ENCODE measurements at regions not wholly inside any gene's neighbourhood (a gene's known extent, or its start where the extent isn't known, plus 50 kb on each side); places are given as distances from the start of the nearest gene placed in this dataset.

GRCh38 chr9:106723926-106724325 is 139.0 kb upstream of the ZNF462 start:
- no peak overlapping the region for H2AFZ ChIP-seq (ENCODE audit: low read length)
- H3K9me3 ChIP-seq (ENCODE audit: low read length), result no peaks in the 10 kb centered on the region
- H3K9me2 ChIP-seq (replicated peaks; ENCODE audit: low read length), result 0 out of 2 replicates have a peak, but pooled peaks cover 2% of the 10 kb centered on the region
- H4K20me1 ChIP-seq (ENCODE audit: low read length), result no peaks in the 10 kb centered on the region
- no peak overlapping the region for H3K27ac ChIP-seq (ENCODE audit: low read length)
- no peaks in the 10 kb centered on the region for H3K27me3 ChIP-seq (ENCODE audit: low read length)
- no peak overlapping the region for H3K4me2 ChIP-seq (ENCODE audit: low read length)
- intact Hi-C loops (cut with micrococcal nuclease), result no loop called here
- no peaks in the 10 kb centered on the region for H3K36me3 ChIP-seq (ENCODE audit: low read depth, low read length)
- ATAC-seq (no peak), DNase-seq (no peak)
- H3K4me3 ChIP-seq (ENCODE audit: low read length), result no peak overlapping the region
- no TSS peak for BruUV-seq (replicated peaks)
- CTCF ChIA-PET, result no interaction called here
- no peak overlapping the region for H3K9ac ChIP-seq (ENCODE audit: low read length)
- no peaks in the 10 kb centered on the region for H3K79me2 ChIP-seq (ENCODE audit: low read length)
- POLR2A ChIA-PET (ENCODE audit: unreplicated experiment), result no interaction called here
- peaks cover 6% of the 10 kb centered on the region for H3K4me1 ChIP-seq (ENCODE audit: insufficient read depth, low read length)
- TF ChIP-seq EZH2phosphoT487 (IDR thresholded peaks at IDR 0.05; ENCODE audit: borderline replicate concordance, low read length) (no peak), EZH2 (IDR thresholded peaks at IDR 0.05; ENCODE audit: low read length, unreplicated experiment) (no peak), CTCF (conservative IDR thresholded peaks at IDR 0.05; ENCODE audit: low read depth, low read length) (no peak)
- H3F3A ChIP-seq (ENCODE audit: low read length, unreplicated experiment), result no peaks in the 10 kb centered on the region

GRCh38 chr9:106724566-106724965 is 138.4 kb upstream of the ZNF462 start:
- ATAC-seq, result no peak
- intact Hi-C loops (cut with micrococcal nuclease), result no loop called here
- H3K9me3 ChIP-seq (ENCODE audit: low read length), result no peaks in the 10 kb centered on the region
- no peak overlapping the region for H3K27ac ChIP-seq (ENCODE audit: low read length)
- no peaks in the 10 kb centered on the region for H3K79me2 ChIP-seq (ENCODE audit: low read length)
- no TSS peak for BruUV-seq (replicated peaks)
- 0 out of 2 replicates have a peak, but pooled peaks cover 2% of the 10 kb centered on the region for H3K9me2 ChIP-seq (replicated peaks; ENCODE audit: low read length)
- H3K4me3 ChIP-seq (ENCODE audit: low read length), result no peak overlapping the region
- TF ChIP-seq EZH2phosphoT487 (IDR thresholded peaks at IDR 0.05; ENCODE audit: borderline replicate concordance, low read length), result no peak
- TF ChIP-seq CTCF (conservative IDR thresholded peaks at IDR 0.05; ENCODE audit: low read depth, low read length), result no peak
- no peak for TF ChIP-seq EZH2 (IDR thresholded peaks at IDR 0.05; ENCODE audit: low read length, unreplicated experiment)
- no peaks in the 10 kb centered on the region for H3K4me1 ChIP-seq (ENCODE audit: insufficient read depth, low read length)
- no peak for DNase-seq
- H4K20me1 ChIP-seq (ENCODE audit: low read length), result no peaks in the 10 kb centered on the region
- H3K36me3 ChIP-seq (ENCODE audit: low read depth, low read length), result no peaks in the 10 kb centered on the region
- no peak overlapping the region for H2AFZ ChIP-seq (ENCODE audit: low read length)
- CTCF ChIA-PET, result no interaction called here
- H3K4me2 ChIP-seq (ENCODE audit: low read length), result no peak overlapping the region
- no peaks in the 10 kb centered on the region for H3F3A ChIP-seq (ENCODE audit: low read length, unreplicated experiment)
- H3K27me3 ChIP-seq (ENCODE audit: low read length), result no peaks in the 10 kb centered on the region
- no peak overlapping the region for H3K9ac ChIP-seq (ENCODE audit: low read length)
- POLR2A ChIA-PET (ENCODE audit: unreplicated experiment), result no interaction called here

- DNase-seq (no peak), ATAC-seq (no peak)
- H3K9ac ChIP-seq (ENCODE audit: low read length), result no peak overlapping the region
- intact Hi-C loops (cut with micrococcal nuclease), result no loop called here
- no peak overlapping the region for H3K27ac ChIP-seq (ENCODE audit: low read length)
- H3K4me2 ChIP-seq (ENCODE audit: low read length), result no peak overlapping the region
- no peaks in the 10 kb centered on the region for H3K9me3 ChIP-seq (ENCODE audit: low read length)
- H3F3A ChIP-seq (ENCODE audit: low read length, unreplicated experiment), result no peaks in the 10 kb centered on the region
- H4K20me1 ChIP-seq (ENCODE audit: low read length), result no peaks in the 10 kb centered on the region
- TF ChIP-seq CTCF (conservative IDR thresholded peaks at IDR 0.05; ENCODE audit: low read depth, low read length), result no peak
- TF ChIP-seq EZH2phosphoT487 (IDR thresholded peaks at IDR 0.05; ENCODE audit: borderline replicate concordance, low read length), result no peak
- TF ChIP-seq EZH2 (IDR thresholded peaks at IDR 0.05; ENCODE audit: low read length, unreplicated experiment), result no peak
- H3K79me2 ChIP-seq (ENCODE audit: low read length), result no peaks in the 10 kb centered on the region
- H3K9me2 ChIP-seq (replicated peaks; ENCODE audit: low read length), result 0 out of 2 replicates have a peak, but pooled peaks cover 2% of the 10 kb centered on the region
- no peaks in the 10 kb centered on the region for H3K4me1 ChIP-seq (ENCODE audit: insufficient read depth, low read length)
- BruUV-seq (replicated peaks), result no TSS peak
- H3K27me3 ChIP-seq (ENCODE audit: low read length), result no peaks in the 10 kb centered on the region
- no peaks in the 10 kb centered on the region for H3K36me3 ChIP-seq (ENCODE audit: low read depth, low read length)
- H2AFZ ChIP-seq (ENCODE audit: low read length), result no peak overlapping the region
- ChIA-PET POLR2A (ENCODE audit: unreplicated experiment) (no interaction called here), CTCF (no interaction called here)
- no peak overlapping the region for H3K4me3 ChIP-seq (ENCODE audit: low read length)
Observed at GRCh38 chr9:106726070-106726815, 136.7 kb upstream of the ZNF462 start.
